ENCODE measurements at regions not wholly inside any gene's neighbourhood (a gene's known extent, or its start where the extent isn't known, plus 50 kb on each side); places are given as distances from the start of the nearest gene placed in this dataset.

DNA sequence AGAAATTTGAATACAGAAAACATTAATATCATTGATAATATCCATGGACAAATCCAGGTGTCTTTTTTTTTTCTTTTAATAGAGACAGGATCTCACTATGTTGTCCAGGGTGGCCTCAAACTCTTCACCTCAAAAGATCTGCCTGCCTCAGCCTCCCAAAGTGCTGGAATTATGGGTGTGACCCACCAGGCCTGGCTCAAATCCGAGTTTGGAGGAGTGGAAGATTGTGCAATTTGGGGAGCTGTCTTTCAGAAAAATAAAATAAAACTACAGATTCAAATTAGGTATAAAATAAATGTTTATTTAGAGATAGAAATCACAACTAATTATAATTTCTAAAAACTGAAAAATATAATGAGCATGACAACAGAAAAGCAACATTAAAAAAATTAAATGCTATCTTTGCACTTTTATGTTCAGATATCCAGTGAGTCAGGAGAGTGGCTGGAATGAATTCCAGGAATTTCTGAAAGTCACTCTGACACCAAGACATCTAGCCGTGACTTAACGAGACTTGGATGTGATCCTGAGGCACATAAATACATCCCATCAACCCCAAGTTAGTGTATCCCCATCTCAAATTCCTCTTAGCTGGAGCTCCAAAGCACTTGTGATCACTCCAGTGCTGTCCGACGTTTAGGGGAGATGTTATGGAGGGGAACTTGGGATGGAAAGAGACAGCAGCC is 128.6 kb upstream of the THY1 start:
- 46 to 47% methylated on average over 5 of the region's 5 CpGs for WGBS, 2 donors
- intact Hi-C loops (cut with DNase I; ENCODE audit: low total_unique reads) = no loop called here
- DNase-seq (ENCODE audit: low spot score in 2 of 2) = peak; percentile 9 to 80
- TF ChIP-seq, protein P1, sequence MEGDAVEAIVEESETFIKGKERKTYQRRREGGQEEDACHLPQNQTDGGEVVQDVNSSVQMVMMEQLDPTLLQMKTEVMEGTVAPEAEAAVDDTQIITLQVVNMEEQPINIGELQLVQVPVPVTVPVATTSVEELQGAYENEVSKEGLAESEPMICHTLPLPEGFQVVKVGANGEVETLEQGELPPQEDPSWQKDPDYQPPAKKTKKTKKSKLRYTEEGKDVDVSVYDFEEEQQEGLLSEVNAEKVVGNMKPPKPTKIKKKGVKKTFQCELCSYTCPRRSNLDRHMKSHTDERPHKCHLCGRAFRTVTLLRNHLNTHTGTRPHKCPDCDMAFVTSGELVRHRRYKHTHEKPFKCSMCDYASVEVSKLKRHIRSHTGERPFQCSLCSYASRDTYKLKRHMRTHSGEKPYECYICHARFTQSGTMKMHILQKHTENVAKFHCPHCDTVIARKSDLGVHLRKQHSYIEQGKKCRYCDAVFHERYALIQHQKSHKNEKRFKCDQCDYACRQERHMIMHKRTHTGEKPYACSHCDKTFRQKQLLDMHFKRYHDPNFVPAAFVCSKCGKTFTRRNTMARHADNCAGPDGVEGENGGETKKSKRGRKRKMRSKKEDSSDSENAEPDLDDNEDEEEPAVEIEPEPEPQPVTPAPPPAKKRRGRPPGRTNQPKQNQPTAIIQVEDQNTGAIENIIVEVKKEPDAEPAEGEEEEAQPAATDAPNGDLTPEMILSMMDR (IDR thresholded peaks at IDR 0.05) = no peak
- TF ChIP-seq POLR2A (IDR thresholded peaks at IDR 0.05) = no peak
- no peak overlapping the region for H3K4me3 ChIP-seq (ENCODE audit: low read depth, poor library complexity, severe bottlenecking)

DNA sequence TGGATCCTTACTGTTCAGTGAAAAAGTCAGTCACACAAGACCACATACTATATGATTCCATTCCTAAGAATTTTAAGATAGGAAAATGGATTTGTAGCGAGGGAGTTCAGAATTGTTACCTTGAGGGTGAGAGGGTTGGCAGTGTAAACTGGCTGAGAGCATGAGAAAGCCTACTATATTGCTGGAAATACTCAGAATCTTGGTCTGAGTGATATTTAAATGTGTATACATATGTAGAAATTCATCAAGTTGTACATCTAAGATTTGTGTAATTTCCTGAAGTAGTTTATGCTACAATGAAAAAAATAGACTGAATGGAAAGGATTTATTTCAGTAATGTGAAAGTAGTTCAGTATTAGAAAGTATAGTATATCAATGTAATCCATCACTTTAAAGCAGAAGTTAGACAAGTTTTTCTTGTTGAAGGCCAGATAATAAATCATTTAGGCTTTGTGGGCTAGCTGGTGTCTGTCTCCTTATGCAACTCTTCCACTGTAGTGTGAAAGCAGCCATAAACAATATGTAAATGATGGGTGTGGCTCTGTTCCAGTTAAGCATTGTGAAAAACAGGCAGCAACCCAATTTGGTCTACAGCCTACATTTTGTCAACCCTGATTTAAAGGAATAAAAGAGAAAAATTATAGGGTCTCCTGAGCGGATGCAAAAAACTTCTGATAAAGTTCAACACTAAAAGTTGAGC is 127.2 kb upstream of the THY1 start:
- WGBS, 2 donors = 41 to 44% methylated on average over 2 of the region's 2 CpGs
- intact Hi-C loops (cut with DNase I; ENCODE audit: low total_unique reads) = no loop called here
- DNase-seq (ENCODE audit: low spot score in 2 of 2) = peak in 1 of 2 donors; percentile 14
- no peak for TF ChIP-seq POLR2A (IDR thresholded peaks at IDR 0.05)
- TF ChIP-seq, protein P1 (IDR thresholded peaks at IDR 0.05) = no peak
- H3K4me3 ChIP-seq (ENCODE audit: low read depth, poor library complexity, severe bottlenecking) = no peak overlapping the region

DNA sequence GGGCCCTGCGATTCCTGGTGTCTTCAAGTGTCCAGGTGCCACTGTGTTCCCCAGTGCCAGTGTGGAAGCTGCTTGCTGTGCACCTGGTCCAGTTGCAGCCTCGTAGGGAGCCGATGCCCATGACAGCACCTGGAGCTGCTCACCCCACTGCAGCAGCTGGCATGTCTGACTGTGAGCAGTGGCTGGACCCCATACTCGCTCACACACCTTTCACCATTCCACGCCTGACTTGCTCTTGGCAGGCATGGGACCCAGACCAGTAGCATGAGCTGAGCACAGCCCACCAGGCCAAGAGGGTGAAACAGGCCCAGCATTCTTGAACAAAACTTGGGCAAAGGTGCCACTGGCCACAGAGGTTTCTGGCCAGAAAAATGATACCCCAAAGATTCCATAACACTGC is 124.5 kb upstream of the THY1 start:
- H3K4me3 ChIP-seq (ENCODE audit: low read depth, poor library complexity, severe bottlenecking) = no peak overlapping the region
- intact Hi-C loops (cut with DNase I; ENCODE audit: low total_unique reads) = no loop called here
- TF ChIP-seq, protein P1 (IDR thresholded peaks at IDR 0.05) = no peak
- no peak for TF ChIP-seq POLR2A (IDR thresholded peaks at IDR 0.05)
- DNase-seq (ENCODE audit: low spot score in 2 of 2) = peak in 1 of 2 donors; percentile 56
- 87 to 88% methylated on average over 5 of the region's 5 CpGs for WGBS, 2 donors

DNA sequence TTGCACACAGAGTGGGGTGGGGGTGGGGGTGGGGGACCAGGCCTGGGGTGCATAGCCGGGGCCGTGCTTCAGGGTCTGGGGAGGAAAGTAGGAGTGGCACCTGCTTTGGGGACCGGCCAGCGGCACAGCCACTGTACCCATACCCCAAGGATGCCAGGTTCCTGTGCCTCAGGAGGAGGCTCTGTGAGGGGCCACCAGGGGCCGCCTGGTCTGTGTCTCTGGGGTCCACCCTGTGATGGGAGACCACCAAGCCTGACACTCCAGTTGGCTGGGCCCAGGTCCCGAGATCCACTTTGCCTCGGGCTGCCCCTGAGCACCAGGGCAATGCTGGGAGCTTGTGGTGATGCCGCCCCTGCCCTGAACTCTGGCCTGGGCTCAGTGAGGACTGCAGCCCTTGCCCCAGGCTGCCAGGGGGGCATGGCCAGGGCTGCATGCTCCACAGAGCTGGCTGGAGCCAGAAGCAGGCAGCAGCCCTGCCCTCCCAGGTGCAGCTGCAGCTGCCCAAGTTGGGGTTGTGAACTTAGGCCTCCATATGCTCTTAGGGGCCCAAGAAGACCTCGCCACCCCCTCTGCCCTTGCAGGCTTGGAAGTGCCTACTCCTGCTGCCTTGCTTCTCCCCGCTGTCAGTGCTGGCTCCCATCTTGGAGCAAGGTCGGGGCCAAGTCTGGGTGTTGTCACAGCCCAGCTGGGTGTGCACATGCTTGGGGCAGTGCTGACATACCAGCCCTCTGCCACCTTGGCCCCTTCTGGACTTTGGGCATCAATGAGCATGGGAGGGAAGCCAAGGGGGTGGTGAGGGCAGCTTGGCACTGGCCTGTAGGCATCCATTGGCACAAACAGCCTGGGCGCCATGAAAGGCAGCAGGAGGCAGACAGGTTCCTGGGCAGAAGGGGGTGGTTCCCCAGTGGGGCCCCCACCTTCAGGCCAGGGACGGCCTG is 123.3 kb upstream of the THY1 start:
- no peak overlapping the region for H3K4me3 ChIP-seq (ENCODE audit: low read depth, poor library complexity, severe bottlenecking)
- DNase-seq (ENCODE audit: low spot score in 2 of 2) = peak in 1 of 2 donors; percentile 68
- intact Hi-C loops (cut with DNase I; ENCODE audit: low total_unique reads) = no loop called here
- 89 to 92% methylated on average over 10 to 11 of the region's 13 CpGs for WGBS, 2 donors
- no peak for TF ChIP-seq POLR2A (IDR thresholded peaks at IDR 0.05)
- TF ChIP-seq, protein P1 (IDR thresholded peaks at IDR 0.05) = no peak

DNA sequence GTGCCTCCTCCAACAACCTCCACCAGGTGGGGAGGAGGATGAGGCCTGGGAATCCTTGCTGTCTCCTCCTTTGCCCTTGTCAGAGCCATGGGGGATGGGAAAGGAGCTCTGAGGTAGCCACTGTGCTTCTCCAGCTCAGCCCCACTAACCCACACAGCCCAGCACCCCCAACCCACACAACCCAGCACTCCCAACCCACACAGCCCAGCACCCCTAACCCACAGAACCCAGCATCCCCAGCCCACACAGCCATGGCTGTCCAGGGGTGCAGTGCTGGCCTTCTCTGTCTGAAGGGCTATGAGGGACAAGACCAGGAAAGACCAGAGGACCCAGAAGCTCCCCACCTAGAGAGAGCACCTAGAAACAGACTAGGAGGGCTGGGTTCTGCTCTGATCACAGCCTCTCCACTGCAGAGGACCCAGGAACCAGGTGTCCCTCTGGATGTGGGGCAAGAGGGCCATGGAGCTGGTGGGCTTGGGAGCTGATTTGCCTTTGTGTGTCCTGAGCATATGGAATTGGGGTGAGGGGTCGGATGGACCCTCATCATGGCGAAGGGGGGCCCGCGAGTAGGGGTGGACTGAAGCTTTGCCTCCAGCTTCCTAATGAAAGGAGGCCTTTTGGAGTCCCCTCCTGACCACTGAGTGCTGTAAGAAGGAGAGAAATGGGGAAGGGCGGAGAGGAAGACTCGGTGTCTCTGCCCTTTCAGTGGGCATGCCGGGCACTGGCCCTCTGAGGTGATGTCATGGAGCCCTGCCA is 117.6 kb upstream of the THY1 start:
- H3K4me3 ChIP-seq (ENCODE audit: low read depth, poor library complexity, severe bottlenecking) = no peak overlapping the region
- WGBS, 2 donors = 79 to 85% methylated on average over 7 of the region's 7 CpGs
- TF ChIP-seq, protein P1 (IDR thresholded peaks at IDR 0.05) = no peak
- TF ChIP-seq POLR2A (IDR thresholded peaks at IDR 0.05) = no peak

More for the DNA sequence above, 117.6 kb upstream of the THY1 start:
- intact Hi-C loops (cut with DNase I; ENCODE audit: low total_unique reads) = no loop called here
- DNase-seq (ENCODE audit: low spot score in 2 of 2) = peak in 1 of 2 donors; percentile 59

Data from lower leg skin (tissue), 4 donors.